Kidney tubule cell (primary cell): ENCODE measurements at regions not wholly inside any gene's neighbourhood (a gene's known extent, or its start where the extent isn't known, plus 50 kb on each side); places are given as distances from the start of the nearest gene placed in this dataset.

Experiments
- DNase-seq: peaks from one replicate; pipeline ENCODE4 v3.0.0-alpha.2; 2018; ENCODE audit warnings: low spot score

DNA sequence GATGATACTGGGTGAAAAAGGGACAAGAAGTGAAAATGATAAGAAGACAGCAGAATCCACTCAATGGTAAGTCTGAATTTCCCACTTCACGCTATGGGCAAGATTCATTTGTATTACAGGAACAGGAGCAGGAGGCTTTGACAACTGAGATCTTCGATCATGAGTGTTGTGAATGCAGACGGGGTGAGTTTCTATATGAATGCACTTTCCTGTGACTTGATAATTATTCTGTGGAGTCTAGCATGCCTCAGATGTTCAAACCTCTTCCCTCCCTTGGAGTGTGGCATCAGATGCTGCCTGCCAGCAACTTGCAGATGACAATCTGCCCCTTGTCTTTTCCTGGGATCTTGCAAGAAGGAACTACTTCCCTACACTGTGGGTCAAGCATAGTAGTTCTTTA, 225.4 kb downstream of the HLX start:
- DNase-seq, result no peak

DNA sequence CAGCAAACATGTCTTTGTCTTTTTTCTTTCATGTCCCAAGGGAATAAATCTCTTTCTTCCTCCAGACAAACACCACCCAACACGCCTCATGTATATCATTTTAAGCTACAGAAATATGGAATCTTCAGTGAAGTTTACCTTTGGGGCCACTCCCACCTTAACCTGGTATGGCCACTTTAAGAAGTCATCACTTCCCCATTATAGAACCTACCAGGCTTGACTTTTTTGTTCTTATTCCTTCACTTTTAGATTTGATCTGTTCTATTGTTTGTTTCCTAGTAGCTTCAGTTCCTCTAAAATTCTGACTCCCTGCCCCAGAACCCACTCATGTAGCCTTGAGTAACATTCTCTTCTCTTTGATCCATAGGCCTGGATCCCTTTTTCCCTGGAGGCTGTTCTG, 226.3 kb downstream of the HLX start:
- no peak for DNase-seq

DNA sequence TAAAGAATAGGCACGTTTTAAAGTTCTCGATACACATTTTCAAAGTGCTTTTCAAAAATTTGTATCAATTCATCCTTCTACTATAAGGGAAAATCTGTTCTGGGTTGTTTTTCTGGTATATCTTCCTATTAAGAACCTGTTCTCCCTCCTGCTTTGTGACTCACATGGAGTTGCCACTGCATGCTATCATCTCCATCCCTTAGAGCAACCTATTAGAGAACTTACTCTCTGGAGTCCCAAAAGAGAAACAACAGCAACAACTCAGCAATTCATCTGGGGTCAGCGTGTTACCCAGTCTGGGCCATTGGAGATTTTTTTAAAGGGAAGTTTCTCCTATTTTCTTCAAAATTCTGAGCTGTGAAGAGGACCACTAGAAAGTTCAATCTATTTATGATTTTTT, 227.4 kb downstream of the HLX start:
- no peak for DNase-seq

DNA sequence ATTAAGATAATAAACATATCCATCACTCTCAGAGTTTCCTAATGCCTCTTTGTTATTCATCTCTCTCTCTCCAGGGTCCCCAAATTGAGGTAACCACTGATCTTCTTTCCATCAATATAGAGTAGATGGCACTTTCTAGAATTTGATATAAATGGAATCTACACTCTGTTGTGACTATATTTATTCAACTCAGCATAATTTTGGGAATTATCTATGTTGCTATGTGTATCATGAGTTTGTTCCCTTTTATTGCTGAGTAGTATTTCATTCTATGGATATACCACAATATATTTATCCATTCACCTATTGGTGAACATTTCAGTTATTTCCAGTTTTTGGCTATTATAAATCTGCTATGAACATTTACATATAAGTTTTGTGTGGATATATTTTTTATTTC, 230.7 kb downstream of the HLX start:
- DNase-seq, result no peak

DNA sequence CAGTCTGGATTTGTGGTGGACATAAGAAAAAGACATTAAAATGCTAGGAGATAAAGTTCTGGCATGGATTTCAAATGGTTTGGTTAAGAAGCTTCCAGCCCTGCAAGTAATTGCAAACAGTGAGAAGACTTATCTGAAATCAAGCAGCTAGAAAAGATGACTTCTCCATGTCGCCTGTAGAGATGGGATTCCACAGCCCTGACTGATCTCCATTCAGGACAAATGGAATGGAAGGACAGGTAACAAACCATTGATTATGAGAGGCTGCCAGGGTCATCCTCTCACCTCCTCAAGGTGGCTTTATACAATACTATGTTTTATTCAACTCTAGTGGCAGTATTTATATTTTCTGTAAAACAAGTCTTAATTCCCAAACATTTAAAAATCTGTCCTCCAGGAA, 237.9 kb downstream of the HLX start:
- no peak for DNase-seq

DNA sequence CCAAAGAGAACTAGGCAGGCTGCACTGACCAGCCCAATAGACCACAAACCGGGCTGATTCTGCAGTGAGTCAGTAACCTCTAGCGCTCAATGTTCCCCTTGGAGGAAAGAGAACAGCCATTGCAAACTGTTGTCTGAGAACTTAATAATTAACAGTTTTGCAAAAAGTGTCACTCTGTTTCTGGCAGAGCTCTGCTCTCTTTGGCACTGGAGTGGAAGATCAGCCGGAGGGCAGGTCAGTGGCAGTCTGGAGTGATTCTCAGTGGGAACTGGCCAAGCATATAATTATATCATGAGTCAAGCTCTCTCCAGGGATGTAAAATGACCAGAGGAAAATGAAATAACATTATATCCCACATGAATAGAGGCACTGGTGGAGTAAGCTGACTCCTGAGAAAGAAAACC, 238.3 kb downstream of the HLX start:
- DNase-seq, result peak; percentile 99

DNA sequence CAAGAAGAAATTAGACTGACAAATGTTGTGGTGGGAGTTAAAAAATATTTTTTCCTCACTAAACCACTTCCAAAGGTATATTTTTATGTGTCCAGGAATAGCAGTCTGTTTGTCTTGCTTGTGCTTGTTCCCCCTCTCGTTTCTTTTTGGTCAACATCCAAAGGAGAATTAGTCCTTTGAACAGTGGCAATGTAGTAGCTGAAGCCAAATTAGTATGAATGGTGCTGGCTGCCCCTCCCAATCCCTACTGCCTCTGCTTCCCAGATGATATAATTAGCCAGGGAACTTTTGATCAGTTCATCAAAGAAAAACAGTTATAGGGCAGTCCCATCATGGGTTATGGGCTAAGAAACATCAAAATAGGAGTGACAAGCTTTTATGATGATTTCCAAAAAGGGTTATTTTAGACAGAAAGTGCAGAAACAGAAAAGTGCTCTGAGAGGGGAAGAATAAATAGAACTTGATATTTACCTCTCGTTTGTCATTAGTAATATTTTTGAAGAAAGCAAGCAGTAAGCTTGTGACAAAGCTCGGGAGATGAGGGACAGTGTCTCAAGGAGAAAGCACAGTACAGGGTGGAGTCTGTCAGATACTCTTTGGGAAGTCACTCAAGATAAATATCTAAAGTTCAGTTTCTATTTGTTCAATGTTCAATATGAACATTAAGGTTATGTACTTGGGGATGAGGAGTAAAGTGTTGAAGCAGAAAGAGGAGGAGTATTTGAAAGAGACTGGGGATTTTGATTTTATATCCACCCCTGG, 239.1 kb downstream of the HLX start:
- DNase-seq, result no peak

DNA sequence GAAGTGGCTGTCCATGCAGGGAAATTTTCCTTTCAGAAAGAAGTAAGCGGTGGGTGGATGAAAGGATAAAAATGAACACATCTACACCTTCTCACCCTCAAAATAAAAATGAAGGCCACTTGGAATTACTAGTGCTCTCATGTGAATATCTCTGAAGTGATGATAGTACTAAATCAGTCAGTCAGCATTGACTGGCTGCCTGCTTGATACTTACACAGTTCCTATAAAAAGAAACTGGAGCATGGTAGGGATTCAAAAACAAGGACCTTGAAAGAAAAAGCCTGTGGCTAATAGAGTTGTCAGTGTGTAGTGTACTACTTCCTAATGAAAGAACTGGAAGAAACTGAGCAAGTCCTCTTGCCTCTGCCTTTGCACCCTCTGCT, 239.7 kb downstream of the HLX start:
- DNase-seq, result no peak

DNA sequence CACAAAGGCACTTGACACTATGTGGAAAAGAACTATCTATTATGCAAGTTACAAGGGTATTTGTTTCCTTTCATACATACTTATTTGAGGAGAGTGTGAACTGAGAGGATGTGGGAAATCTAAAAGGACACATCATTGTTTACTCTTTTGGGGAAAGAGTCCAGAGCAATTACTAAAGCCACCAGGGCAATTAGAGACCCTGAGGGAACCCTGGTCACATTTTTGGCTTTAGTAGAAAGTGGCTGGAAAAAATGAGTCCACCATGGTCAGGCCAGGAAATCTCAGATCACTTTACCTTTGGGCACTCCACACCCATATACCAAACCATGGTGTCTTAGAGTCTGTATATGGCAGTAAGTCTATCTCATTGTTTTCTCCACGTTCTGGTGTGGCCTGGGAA, 243.3 kb downstream of the HLX start:
- DNase-seq, result no peak

DNA sequence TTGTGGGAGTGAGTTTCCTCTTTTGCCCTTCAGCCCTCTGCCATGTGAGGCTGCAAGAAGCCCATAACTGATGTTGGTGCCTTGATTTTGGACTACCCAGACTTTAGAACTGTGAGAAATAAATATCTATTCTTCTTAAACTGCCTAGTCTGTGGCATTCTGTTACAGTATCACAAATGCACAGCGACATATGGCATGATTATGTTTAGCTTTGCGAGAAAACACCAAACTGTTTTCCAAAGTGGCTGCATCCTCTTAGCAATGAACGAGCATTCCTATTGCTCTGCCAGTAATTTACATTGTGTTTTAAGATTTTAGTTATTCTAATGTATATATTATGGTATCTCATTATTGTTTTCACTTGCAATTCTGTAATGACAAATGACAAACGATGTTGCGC, 246.7 kb downstream of the HLX start:
- no peak for DNase-seq

DNA sequence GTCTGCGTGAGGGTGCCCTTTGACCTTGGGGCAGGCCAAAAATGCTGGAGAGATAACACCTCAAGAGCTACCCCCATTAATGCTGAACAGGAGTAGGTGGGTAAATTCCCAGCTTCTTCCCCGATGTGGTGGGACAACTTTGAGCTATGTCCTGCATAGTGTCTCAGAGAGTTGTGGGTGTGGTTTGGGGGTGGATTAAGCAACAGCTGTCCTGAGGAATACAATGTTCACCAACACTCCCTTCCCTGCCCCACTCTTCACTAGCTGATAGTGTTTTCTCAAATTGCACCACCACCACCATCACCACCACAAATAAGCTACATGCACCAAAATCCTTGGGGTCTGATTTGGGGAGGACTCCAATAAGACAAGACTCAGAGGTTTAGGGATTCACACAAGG, 258.4 kb downstream of the HLX start:
- no peak for DNase-seq

DNA sequence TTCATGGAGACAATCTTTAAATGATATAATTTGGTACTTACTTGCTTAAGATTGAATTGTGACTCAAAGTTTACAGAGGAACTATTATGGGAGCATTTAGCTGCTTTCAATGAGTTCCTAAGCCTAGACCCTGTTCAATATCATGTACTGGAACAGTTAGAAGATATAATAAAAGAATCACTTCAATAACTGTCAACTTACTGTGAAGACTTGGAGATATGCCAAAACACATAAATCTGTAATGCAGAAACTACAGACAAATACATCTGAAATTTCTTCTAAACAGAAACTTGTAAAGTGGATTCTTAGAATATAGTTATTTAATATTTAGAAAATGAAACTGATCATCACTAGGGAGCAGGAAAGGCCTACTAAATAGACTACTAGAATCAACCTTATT, 259.3 kb downstream of the HLX start:
- DNase-seq, result no peak

DNA sequence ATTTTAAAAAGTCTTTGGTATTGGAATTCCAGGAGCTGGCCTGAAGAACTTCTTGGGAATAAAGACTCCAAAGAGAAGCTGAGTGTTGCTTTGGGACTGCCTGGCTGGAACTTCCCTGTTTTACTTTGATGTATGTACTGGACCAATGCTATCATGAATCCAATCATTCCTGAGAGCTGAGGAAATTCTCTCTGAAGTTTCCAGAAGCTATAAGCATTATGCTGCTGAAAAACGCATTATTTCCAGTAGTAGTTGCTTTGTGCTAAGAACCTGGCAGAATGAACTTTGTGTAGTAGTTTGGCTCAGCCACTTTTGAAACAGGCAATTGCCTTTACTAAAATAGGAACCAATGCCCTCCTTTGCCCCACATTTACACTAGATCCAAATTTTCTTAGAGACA, 260.7 kb downstream of the HLX start:
- DNase-seq, result no peak

DNA sequence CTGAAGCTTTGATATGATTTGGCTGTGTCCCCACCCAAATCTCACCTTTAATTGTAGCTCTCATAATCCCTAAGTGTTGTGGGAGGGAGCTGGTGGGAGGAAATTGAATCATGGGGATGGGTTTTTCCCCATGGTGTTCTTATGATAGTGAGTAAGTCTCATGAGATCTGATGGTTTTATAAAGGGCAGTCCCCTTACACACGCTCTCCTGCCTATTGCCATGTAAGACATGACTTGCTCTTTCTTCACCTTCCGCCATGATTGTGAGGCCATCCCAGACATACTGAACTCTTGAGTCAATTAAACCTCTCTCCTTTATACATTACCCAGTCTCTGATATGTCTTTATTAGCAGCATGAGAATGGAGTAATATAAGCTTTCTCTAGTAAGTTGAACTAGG, 261.9 kb downstream of the HLX start:
- DNase-seq, result peak; percentile 39

DNA sequence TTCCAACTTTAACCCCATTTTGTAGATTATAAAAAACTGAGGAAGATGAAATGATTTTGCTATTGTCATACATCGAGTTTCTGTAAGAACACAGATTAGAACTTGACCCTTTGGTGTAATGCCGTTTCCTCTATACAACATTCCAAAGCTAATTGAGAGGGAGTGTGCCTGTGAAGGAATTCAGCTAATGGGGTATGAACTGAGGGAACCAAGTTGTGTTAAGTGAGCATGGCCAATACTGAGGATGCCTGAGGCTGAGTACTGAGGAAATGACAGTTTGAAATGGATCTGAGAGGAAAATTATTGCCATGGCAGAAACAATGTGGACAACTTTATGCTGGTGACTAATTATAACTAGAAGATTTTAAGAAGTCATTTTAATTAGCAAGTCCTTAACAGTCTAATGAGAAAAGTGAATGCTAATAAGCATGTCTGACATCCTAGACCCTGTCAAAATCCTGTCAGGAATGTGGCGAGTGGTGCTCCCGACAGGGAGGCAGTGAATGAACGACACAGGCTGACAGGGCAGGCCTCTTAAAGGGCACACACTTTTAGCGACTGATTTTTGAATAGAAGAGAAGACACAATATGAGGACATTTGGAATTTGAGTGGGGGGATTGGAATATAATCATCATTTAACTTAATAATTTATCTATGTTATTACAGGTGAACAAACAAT, 262.5 kb downstream of the HLX start:
- DNase-seq, result no peak

DNA sequence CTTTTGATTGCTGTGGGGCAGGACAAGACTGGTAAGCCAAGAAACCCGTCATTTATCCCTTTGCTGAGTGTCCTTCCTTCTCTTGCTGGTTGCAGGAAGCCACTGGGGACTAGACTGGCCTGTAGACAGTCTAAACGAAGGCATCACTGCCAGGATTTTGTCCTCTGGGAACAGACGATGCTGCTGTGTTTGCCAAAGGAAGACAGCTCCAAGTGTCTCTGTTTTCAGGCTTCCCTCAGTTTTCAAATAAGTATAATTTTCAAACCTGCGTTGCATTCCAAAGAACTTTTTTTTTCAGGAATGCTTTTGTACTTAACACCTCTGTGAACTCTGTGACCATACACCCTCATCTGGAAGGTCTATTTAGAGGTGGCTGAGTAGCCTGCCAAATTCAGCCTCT, 269.4 kb downstream of the HLX start:
- no peak for DNase-seq

DNA sequence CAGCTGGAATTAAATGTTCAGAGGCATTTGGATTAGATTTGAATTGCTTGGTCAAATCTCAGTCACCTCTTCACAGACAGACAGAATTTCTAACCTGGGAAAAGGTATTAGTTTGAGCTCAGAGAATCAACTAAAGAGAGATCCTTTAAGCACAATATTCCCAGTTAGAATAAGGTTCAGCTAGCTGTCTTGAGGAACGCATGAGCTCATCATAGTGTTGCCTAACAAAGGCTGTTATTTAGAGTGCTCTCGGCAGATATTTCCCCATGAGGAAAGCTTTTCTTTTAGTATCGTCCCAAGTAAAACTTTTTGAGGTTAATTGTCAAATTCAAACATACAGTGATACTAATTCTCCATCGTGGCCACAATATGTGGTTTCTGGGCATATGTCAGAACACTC, 269.9 kb downstream of the HLX start:
- DNase-seq, result no peak

DNA sequence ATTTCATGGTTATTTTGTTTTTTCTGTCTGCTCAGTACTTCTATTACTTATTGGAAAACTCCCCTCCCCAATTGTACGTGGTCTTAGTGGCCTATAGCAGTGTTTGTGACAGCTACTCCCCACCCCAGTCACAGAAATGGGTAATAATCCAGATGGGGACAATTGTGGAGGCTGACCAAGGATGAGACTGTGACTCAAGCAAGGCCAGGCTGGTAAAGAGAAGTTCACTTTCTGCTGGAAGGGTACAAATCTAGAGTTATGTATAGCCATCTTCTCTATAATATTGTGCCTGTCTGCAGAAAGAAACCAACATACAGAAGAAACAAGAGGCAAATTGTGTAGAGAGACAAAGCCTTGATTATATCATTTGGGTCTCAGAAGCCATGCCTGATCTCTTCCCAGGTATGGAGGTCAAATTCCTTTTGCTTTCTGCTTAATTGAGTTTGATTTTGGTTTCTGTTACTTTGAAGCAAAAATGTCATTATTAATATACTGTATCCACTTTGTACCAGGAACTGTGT, 270.4 kb downstream of the HLX start:
- DNase-seq, result peak; percentile 40

DNA sequence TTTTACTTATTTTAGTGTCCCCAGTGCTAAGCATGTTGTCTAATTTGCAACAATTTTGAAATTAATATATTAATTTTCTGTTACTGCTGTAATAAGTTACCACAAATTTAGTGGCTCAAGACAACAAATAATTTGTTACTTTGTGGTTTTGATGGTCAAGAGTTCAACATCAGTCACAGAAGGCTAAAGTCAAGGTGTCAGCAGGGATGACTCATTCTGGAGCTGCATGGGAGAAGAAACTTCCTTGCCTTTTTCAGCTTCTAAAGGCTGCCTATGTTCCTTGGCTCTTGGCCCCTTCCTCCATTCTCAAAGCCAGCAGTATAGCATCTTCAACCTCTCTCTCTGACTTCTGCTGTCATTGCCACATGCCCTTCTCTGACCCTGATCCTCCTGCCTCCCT, 271.8 kb downstream of the HLX start:
- peak; percentile 38 for DNase-seq

DNA sequence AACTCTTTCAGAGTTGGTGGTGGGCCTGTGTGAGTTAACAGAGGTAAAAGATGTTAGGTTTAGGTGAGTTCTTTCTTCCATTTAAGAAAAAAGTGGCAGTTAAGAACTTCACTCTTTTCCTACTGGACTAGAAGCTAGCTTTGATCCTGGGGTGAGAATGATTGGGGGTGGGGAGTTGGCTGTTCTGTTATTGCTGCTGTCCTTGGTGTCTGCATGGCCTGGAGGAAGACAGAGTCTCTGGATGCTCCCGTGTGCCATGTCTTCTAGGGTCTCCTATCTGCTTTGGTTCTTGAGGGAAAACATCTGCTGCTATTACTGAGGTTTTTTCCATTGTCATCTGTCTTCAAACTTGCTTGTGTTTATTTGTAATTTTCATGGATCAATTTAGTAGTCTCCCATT, 275.7 kb downstream of the HLX start:
- DNase-seq, result no peak

DNA sequence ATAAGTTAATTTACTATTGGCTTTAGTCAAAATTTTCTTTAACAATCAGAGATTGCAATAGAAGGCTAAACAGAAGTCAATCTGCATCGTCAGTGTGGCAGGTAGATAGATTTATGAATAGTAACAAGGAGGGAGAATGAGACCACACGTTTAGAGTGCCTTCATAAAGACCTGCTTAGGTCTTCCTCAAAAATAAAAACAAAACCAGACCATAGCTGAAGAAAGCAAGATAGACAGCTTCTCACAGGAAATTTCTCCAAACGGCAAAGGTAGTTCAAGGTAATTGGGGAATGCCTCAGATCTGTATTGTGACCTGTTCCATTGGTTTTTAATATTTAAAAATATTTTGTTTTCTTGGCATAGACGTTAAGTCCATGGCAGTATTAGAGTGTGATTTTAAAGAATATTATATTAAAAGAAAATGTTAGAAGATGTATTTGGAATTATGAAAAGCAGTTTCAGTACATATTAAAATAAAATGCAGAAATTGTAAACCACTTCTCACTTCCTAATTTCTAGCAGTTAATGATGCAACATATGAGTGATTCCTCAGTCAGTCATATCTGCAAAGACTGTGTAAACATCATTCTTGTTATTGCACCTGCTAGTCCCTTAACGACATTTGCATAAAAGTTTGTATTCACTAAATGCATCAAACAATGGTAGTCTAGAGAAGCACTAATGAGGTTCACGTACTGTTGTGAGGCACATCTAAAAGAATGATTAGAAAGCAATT, 278.0 kb downstream of the HLX start:
- no peak for DNase-seq

DNA sequence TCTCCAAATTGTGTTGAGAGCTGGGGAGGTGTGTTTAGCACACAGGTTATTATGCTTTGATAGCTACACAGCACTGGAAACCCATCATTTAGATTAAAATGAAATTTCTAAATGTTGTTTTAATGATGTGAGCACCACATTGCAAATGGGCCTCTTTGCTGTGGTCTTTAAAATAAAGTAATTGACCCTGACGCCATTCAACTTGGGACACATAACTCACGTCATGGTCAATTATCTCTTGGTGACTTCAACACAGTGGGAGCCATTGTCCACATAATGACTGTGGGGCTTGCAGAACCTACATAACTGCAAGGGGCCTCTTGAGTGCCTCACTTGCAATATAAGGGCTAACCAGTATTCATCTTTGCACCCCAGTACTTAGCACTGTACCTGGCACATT, 280.4 kb downstream of the HLX start:
- DNase-seq, result no peak

DNA sequence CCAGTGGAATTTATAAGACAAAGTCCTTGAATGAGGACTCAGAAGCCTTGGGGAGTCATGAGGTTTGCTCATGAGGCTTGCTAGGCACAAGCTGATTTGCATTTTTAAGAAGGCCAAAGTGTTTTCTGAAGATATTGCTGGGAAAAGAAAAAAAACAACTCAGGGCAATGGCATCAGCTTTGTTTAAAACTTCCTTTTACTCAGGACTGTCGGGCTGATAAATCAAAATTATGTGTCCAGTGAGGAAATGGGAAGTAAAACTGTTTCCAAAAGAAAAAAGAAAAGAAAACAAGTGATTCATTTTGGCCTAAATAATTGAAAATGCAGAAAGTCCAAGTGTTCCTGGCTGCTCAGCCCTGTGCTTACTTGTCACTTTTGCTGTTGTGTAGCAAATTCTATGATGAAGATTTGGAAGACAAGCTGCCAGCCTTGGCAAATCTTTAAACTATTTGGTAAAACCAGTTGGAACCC, 282.4 kb downstream of the HLX start:
- DNase-seq, result peak; percentile 15
